ENCODE measurements at regions not wholly inside any gene's neighbourhood (a gene's known extent, or its start where the extent isn't known, plus 50 kb on each side); places are given as distances from the start of the nearest gene placed in this dataset.
"Not testable (repeated sequence)": the region's sequence is repeated elsewhere in the genome, so short reads cannot be mapped to it uniquely, and the experiment has no call there.

- no peak overlapping the region for H3K4me3 ChIP-seq (ENCODE audit: low read depth, low read length)
- DNase-seq (ENCODE audit: low read depth, low spot score), result no peak
- CTCF ChIA-PET, result no interaction called here
- POLR2A ChIA-PET, result no interaction called here
- TF ChIP-seq, protein P1, sequence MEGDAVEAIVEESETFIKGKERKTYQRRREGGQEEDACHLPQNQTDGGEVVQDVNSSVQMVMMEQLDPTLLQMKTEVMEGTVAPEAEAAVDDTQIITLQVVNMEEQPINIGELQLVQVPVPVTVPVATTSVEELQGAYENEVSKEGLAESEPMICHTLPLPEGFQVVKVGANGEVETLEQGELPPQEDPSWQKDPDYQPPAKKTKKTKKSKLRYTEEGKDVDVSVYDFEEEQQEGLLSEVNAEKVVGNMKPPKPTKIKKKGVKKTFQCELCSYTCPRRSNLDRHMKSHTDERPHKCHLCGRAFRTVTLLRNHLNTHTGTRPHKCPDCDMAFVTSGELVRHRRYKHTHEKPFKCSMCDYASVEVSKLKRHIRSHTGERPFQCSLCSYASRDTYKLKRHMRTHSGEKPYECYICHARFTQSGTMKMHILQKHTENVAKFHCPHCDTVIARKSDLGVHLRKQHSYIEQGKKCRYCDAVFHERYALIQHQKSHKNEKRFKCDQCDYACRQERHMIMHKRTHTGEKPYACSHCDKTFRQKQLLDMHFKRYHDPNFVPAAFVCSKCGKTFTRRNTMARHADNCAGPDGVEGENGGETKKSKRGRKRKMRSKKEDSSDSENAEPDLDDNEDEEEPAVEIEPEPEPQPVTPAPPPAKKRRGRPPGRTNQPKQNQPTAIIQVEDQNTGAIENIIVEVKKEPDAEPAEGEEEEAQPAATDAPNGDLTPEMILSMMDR (IDR thresholded peaks at IDR 0.05; ENCODE audit: insufficient read depth, low read length, missing control alignments), result no peak
Measured at GRCh38 chr2:239596792-239597191, 196.0 kb upstream of the HDAC4 start.

GRCh38 chr2:239596253-239596652 is 195.4 kb upstream of the HDAC4 start:
- no peak overlapping the region for H3K4me3 ChIP-seq (ENCODE audit: low read depth, low read length)
- ChIA-PET CTCF (no interaction called here), POLR2A (no interaction called here)
- no peak for DNase-seq (ENCODE audit: low read depth, low spot score)
- TF ChIP-seq, protein P1 (IDR thresholded peaks at IDR 0.05; ENCODE audit: insufficient read depth, low read length, missing control alignments), result no peak

DNA sequence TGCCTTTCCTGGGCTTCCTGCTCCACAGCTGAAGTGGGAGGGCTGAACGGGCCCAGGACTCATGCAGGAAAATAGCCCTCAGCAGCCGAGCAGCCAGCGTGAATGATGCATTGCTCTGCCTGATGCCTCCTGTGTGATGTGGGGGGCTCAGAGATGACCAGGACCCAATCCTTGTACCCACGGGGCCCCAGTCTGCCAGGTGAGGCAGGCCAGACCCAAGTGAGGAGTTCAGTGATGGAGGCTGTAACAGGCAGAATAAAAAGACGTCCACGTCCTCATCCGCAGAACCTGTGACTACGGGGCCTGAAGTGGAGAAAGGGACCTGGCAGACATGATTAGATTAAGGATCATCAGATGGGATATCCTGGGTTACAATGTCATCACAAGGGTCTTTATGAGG is 194.9 kb upstream of the HDAC4 start:
- TF ChIP-seq, protein P1 (IDR thresholded peaks at IDR 0.05; ENCODE audit: insufficient read depth, low read length, missing control alignments), result no peak
- ChIA-PET POLR2A (no interaction called here), CTCF (no interaction called here)
- H3K4me3 ChIP-seq (ENCODE audit: low read depth, low read length), result no peak overlapping the region
- no peak for DNase-seq (ENCODE audit: low read depth, low spot score)

- TF ChIP-seq, protein P1 (IDR thresholded peaks at IDR 0.05; ENCODE audit: insufficient read depth, low read length, missing control alignments), result no peak
- DNase-seq (ENCODE audit: low read depth, low spot score), result no peak
- ChIA-PET POLR2A (no interaction called here), CTCF (no interaction called here)
- H3K4me3 ChIP-seq (ENCODE audit: low read depth, low read length), result no peak overlapping the region
Measured at GRCh38 chr2:239594772-239595608, 194.2 kb upstream of the HDAC4 start.

DNA sequence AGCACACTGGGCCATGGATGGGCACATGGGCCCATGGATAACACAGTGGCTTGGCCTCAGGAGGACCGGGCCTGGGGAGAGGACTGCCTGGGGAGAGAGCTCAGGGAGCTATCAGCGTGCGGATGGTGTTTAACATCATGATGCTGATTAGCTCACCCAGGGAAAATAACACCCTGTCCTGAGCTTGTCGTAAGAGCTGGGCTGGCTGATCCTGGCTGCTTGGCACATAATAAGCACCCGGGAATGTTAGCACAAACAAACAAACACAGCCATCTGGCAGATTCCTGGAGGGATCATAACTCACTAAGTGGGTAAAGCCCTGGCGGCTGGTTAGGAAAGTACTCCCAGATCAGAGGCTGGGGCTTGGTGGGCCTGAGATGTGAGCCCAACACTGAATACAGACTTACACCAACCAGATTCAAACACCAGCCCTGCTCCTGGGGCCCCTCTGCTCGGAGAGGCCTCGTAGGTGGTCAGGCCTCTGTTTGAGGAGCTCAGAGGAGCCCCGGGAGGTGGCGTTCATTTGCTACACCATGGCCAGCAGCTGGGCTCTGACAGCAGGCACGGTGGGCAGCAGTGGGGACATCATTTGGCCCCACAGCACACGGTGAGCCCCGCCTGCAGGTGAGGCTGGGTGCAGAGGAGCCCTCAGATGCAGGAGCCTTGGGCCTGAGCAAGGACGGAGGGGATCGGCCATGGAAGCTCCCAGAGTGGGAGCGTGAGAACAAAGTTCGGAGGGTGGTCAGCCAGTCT is 193.4 kb upstream of the HDAC4 start:
- ChIA-PET POLR2A (no interaction called here), CTCF (no interaction called here)
- DNase-seq (ENCODE audit: low read depth, low spot score), result no peak
- H3K4me3 ChIP-seq (ENCODE audit: low read depth, low read length), result no peak overlapping the region
- TF ChIP-seq, protein P1 (IDR thresholded peaks at IDR 0.05; ENCODE audit: insufficient read depth, low read length, missing control alignments), result no peak

- ChIA-PET POLR2A (no interaction called here), CTCF (no interaction called here)
- TF ChIP-seq, protein P1 (IDR thresholded peaks at IDR 0.05; ENCODE audit: insufficient read depth, low read length, missing control alignments), result no peak
- no peak for DNase-seq (ENCODE audit: low read depth, low spot score)
- no peak overlapping the region for H3K4me3 ChIP-seq (ENCODE audit: low read depth, low read length)
Measured at GRCh38 chr2:239593455-239593854, 192.6 kb upstream of the HDAC4 start.

DNA sequence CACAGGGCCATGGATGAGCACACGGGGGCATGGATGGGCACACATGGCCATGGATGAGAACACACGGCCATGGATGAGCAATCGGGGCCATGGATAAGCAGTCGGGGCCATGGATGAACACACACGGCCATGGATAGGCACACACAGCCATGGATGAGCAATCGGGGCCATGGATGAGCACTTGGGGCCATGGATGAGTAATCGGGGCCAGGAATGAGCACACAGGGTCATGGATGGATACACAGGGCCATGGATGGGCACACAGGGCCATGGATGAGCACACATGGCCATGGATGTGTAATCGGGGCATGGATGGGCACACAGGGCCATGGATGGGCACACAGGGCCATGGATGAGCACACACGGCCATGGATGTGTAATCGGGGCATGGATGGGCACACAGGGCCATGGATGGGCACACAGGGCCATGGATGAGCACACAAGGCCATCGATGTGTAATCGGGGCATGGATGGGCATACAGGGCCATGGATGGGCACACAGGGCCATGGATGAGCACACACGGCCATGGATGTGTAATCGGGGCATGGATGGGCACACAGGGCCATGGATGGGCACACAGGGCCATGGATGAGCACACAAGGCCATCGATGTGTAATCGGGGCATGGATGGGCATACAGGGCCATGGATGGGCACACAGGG is 191.9 kb upstream of the HDAC4 start:
- H3K4me3 ChIP-seq (ENCODE audit: low read depth, low read length); POLR2A ChIA-PET; CTCF ChIA-PET; DNase-seq (ENCODE audit: low read depth, low spot score): not testable (repeated sequence)
